Liver (tissue), 8 donors: ENCODE measurements at regions not wholly inside any gene's neighbourhood (a gene's known extent, or its start where the extent isn't known, plus 50 kb on each side); places are given as distances from the start of the nearest gene placed in this dataset.

ENCODE experiments used
- DNase-seq: peaks from one replicate; pipeline ENCODE4 v3.0.0-alpha.2; 2017; ENCODE audit warnings: low spot score
- H3K27ac ChIP-seq, 2 donors: one replicate each; pipeline ENCODE4 v1.7.0; 2013; ENCODE audit warnings: inconsistent platforms in 2 of 2, low read length in 2 of 2, control low read depth in 1 of 2, low read depth in 1 of 2, mild to moderate bottlenecking in 1 of 2
- H3K27me3 ChIP-seq, 4 donors: one replicate each; pipeline versions ENCODE4 v1.6.1 to v1.7.0; 2013; ENCODE audit warnings: low read length in 3 of 4, inconsistent platforms in 1 of 4, mild to moderate bottlenecking in 1 of 4, moderate library complexity in 1 of 4; ENCODE audit not compliant: control insufficient read depth in 4 of 4, insufficient read depth in 4 of 4
- H3K36me3 ChIP-seq, 4 donors: one replicate each; pipeline versions ENCODE4 v1.6.1 to v1.7.0; 2013; ENCODE audit warnings: low read length in 3 of 4, mild to moderate bottlenecking in 3 of 4, low read depth in 1 of 4, moderate library complexity in 1 of 4; ENCODE audit not compliant: control insufficient read depth in 4 of 4, insufficient read depth in 3 of 4
- H3K4me1 ChIP-seq, 4 donors: one replicate each; pipeline versions ENCODE4 v1.6.1 to v1.7.0; 2013; ENCODE audit warnings: low read length in 3 of 4, mild to moderate bottlenecking in 3 of 4, moderate library complexity in 1 of 4; ENCODE audit not compliant: control insufficient read depth in 4 of 4, insufficient read depth in 4 of 4
- H3K4me3 ChIP-seq, 3 donors: one replicate each; pipeline versions ENCODE4 v1.6.1 to v1.7.0; 2013; ENCODE audit warnings: low read length in 3 of 3, control low read depth in 1 of 3, low read depth in 1 of 3, mild to moderate bottlenecking in 1 of 3
- H3K9ac ChIP-seq, 2 donors: one replicate each; pipeline ENCODE4 v1.7.0; 2013; ENCODE audit warnings: low read length in 2 of 2, mild to moderate bottlenecking in 2 of 2, moderate library complexity in 2 of 2, control low read depth in 1 of 2, low read depth in 1 of 2
- H3K9me3 ChIP-seq, 4 donors: one replicate each; pipeline versions ENCODE4 v1.6.1 to v1.7.0; 2013; ENCODE audit warnings: low read length in 3 of 4; ENCODE audit not compliant: control insufficient read depth in 4 of 4
- ATF3 ChIP-seq: IDR thresholded peaks from 2 replicates; pipeline ENCODE4 v1.6.1; 2016; ENCODE audit warnings: antibody characterized with exemption
- EGR1 ChIP-seq, 2 donors: IDR thresholded peaks; 2 replicates each; pipeline ENCODE4 v1.6.1; 2016 to 2018; ENCODE audit warnings: antibody characterized with exemption in 2 of 2, low read depth in 2 of 2
- FOXA1 ChIP-seq: IDR thresholded peaks from 2 replicates; pipeline ENCODE4 v1.6.1; 2016; ENCODE audit warnings: antibody characterized with exemption
- FOXA2 ChIP-seq: IDR thresholded peaks from 2 replicates; pipeline ENCODE4 v1.6.1; 2016; ENCODE audit warnings: antibody characterized with exemption
- GABPA ChIP-seq, 2 donors: IDR thresholded peaks in 1 of 2; conservative IDR thresholded peaks in 1 of 2; 2 replicates each; pipeline ENCODE4 v1.6.1; 2016; ENCODE audit warnings: antibody characterized with exemption in 2 of 2, mild to moderate bottlenecking in 1 of 2, moderate library complexity in 1 of 2
- HNF4A ChIP-seq, 2 donors: conservative IDR thresholded peaks; 2 replicates each; pipeline ENCODE4 v1.6.1; 2016; ENCODE audit warnings: antibody characterized with exemption in 2 of 2, mild to moderate bottlenecking in 2 of 2
- HNF4G ChIP-seq: IDR thresholded peaks from 2 replicates; pipeline ENCODE4 v1.6.1; 2016; ENCODE audit warnings: antibody characterized with exemption
- JUND ChIP-seq, 2 donors: IDR thresholded peaks; 2 replicates each; pipeline ENCODE4 v1.6.1; 2016; ENCODE audit warnings: antibody characterized with exemption in 2 of 2
- NR2F2 ChIP-seq: IDR thresholded peaks from 2 replicates; pipeline ENCODE4 v1.6.1; 2016; ENCODE audit warnings: antibody characterized with exemption
- RAD21 ChIP-seq, 2 donors: IDR thresholded peaks; 2 replicates each; pipeline ENCODE4 v1.6.1; 2016; ENCODE audit warnings: antibody characterized with exemption in 2 of 2, mild to moderate bottlenecking in 2 of 2
- REST ChIP-seq: IDR thresholded peaks from 2 replicates; pipeline ENCODE4 v1.6.1; 2016; ENCODE audit warnings: antibody characterized with exemption, mild to moderate bottlenecking
- RXRA ChIP-seq, 2 donors: IDR thresholded peaks; 2 replicates each; pipeline ENCODE4 v1.6.1; 2017 to 2018; ENCODE audit warnings: antibody characterized with exemption in 2 of 2, mild to moderate bottlenecking in 1 of 2
- SP1 ChIP-seq: IDR thresholded peaks from 2 replicates; pipeline ENCODE4 v1.6.1; 2018; ENCODE audit warnings: antibody characterized with exemption, mild to moderate bottlenecking
- TAF1 ChIP-seq: conservative IDR thresholded peaks from 2 replicates; pipeline ENCODE4 v1.6.1; 2016; ENCODE audit warnings: antibody characterized with exemption, mild to moderate bottlenecking
- YY1 ChIP-seq: IDR thresholded peaks from 2 replicates; pipeline ENCODE4 v1.6.1; 2016; ENCODE audit warnings: antibody characterized with exemption, mild to moderate bottlenecking
- ZBTB33 ChIP-seq: IDR thresholded peaks from 2 replicates; pipeline ENCODE4 v1.6.1; 2016; ENCODE audit warnings: antibody characterized with exemption
- WGBS: extraction: QIAGEN DNeasy Blood & Tissue Kit; methylation state at CpG from one replicate; pipeline ENCODE4 v1.1.7; 2013; 5-methylcytosine and 5-hydroxymethylcytosine counted together
- TF ChIP-seq, protein P1 (sequence below): IDR thresholded peaks from 2 replicates; pipeline ENCODE4 v1.6.1; 2016; ENCODE audit warnings: antibody characterized with exemption
- TF ChIP-seq, protein P2 (sequence below): fragments of 150-350 bp; IDR thresholded peaks from 2 replicates; pipeline ENCODE4 v1.5.1; 2017; ENCODE audit warnings: improper control_type of control experiment, low read depth, low read length; ENCODE audit not compliant: missing input control
- donor health status: healthy.
- donor health status: healthy.
- donor health status: healthy.
- donor health status: healthy.
- donor health status: healthy.

DNA sequence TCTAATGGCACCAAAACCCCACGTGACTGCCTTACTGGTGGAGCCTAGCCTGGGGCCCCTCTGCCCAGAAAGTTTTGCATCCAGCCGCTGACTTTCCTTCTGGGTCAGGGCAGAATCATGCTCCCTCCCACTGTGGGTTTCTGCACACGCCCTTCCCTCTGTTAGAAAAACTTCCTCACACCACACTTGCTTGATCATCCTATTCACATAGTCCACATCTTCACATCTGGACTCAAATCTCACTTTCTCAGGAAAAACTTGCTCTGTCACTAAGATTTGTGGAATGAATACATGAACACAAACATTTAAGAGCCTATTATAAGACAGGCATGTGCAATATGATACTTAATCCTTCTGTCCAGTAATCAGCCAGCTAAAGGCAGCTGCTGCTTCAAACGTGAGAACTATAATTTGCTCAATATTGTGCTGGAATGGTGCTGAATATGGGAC lies 274.7 kb downstream of the RND3 start:
- no peak overlapping the region for H3K27ac ChIP-seq
- TF ChIP-seq, protein P1, sequence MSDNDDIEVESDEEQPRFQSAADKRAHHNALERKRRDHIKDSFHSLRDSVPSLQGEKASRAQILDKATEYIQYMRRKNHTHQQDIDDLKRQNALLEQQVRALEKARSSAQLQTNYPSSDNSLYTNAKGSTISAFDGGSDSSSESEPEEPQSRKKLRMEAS: no peak
- TF ChIP-seq FOXA2 (no peak), HNF4G (no peak), RAD21 (IDR thresholded peaks at IDR 0.05) (no peak), TAF1 (no peak), NR2F2 (no peak), GABPA (IDR thresholded peaks at IDR 0.05 in 1 of 2, conservative IDR thresholded peaks at IDR 0.05 in 1 of 2) (no peak), EGR1 (IDR thresholded peaks at IDR 0.05; ENCODE audit: low read depth in 2 of 2) (no peak), YY1 (no peak), FOXA1 (no peak), ZBTB33 (no peak), RXRA (IDR thresholded peaks at IDR 0.05) (no peak), SP1 (no peak), JUND (IDR thresholded peaks at IDR 0.05) (no peak), REST (no peak), ATF3 (no peak), HNF4A (conservative IDR thresholded peaks at IDR 0.05) (no peak)
- TF ChIP-seq, protein P2, sequence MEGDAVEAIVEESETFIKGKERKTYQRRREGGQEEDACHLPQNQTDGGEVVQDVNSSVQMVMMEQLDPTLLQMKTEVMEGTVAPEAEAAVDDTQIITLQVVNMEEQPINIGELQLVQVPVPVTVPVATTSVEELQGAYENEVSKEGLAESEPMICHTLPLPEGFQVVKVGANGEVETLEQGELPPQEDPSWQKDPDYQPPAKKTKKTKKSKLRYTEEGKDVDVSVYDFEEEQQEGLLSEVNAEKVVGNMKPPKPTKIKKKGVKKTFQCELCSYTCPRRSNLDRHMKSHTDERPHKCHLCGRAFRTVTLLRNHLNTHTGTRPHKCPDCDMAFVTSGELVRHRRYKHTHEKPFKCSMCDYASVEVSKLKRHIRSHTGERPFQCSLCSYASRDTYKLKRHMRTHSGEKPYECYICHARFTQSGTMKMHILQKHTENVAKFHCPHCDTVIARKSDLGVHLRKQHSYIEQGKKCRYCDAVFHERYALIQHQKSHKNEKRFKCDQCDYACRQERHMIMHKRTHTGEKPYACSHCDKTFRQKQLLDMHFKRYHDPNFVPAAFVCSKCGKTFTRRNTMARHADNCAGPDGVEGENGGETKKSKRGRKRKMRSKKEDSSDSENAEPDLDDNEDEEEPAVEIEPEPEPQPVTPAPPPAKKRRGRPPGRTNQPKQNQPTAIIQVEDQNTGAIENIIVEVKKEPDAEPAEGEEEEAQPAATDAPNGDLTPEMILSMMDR: no peak
- H3K4me3 ChIP-seq: no peak overlapping the region
- WGBS: 77% methylated on average over 4 of the region's 4 CpGs
- no peaks in the 10 kb centered on the region for H3K36me3 ChIP-seq
- no peaks in the 10 kb centered on the region for H3K9me3 ChIP-seq
- no peak for DNase-seq
- H3K27me3 ChIP-seq: no peaks in the 10 kb centered on the region
- H3K9ac ChIP-seq: no peak overlapping the region
- peaks cover 1 to 14% (median 11%) of the 10 kb centered on the region in 4 donors for H3K4me1 ChIP-seq
